ENCODE measurements at regions not wholly inside any gene's neighbourhood (a gene's known extent, or its start where the extent isn't known, plus 50 kb on each side); places are given as distances from the start of the nearest gene placed in this dataset.

DNA sequence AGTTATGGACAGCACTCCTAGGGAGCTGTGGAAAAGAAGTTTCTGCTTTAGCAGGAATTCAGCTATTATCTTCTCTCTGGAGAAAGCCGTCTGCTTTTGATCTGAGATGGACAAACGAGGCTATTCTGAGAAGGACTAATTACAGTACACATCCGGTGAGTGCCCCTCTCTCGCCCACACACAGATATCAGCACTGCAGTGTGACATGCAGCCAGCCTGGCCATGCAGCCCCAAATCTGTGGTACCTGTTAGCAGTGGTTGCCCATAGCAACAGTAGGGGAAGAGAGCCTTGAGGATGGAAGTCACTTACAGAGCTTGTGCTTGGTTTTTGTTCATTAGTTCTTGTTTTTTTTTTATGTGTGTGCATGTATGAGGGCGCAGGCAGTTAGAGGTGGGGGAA lies 73.9 kb upstream of the TRIB2 start:
- POLR2A ChIA-PET = no interaction called here
- H3K4me3 ChIP-seq = no peak overlapping the region
- no peak overlapping the region for H3K27ac ChIP-seq
- no peak for ATAC-seq
- no peak for DNase-seq (ENCODE audit: low read depth in 1 of 2, low spot score in 1 of 2)
- no peak for TF ChIP-seq NFE2L2 (conservative IDR thresholded peaks at IDR 0.05; ENCODE audit: low read length)
- TF ChIP-seq JUN (IDR thresholded peaks at IDR 0.05) = no peak
- TF ChIP-seq ZC3H11A (IDR thresholded peaks at IDR 0.05) = no peak
- TF ChIP-seq, protein P1, sequence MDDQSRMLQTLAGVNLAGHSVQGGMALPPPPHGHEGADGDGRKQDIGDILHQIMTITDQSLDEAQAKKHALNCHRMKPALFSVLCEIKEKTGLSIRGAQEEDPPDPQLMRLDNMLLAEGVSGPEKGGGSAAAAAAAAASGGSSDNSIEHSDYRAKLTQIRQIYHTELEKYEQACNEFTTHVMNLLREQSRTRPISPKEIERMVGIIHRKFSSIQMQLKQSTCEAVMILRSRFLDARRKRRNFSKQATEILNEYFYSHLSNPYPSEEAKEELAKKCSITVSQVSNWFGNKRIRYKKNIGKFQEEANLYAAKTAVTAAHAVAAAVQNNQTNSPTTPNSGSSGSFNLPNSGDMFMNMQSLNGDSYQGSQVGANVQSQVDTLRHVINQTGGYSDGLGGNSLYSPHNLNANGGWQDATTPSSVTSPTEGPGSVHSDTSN (IDR thresholded peaks at IDR 0.05) = no peak
- TF ChIP-seq CHD4 (IDR thresholded peaks at IDR 0.05; ENCODE audit: borderline replicate concordance) = no peak
- TF ChIP-seq POLR2AphosphoS2 (conservative IDR thresholded peaks at IDR 0.05; ENCODE audit: low read length) = no peak
- no peaks in the 10 kb centered on the region for H3K9me3 ChIP-seq
- WGBS (ENCODE audit: missing lambda C conversion rate) = 2% methylated on average over 5 of the region's 5 CpGs
- CTCF ChIA-PET = no interaction called here
- no peak for FAIRE-seq
- no peaks in the 10 kb centered on the region for H3K4me1 ChIP-seq
- H3K4me2 ChIP-seq = no peak overlapping the region

DNA sequence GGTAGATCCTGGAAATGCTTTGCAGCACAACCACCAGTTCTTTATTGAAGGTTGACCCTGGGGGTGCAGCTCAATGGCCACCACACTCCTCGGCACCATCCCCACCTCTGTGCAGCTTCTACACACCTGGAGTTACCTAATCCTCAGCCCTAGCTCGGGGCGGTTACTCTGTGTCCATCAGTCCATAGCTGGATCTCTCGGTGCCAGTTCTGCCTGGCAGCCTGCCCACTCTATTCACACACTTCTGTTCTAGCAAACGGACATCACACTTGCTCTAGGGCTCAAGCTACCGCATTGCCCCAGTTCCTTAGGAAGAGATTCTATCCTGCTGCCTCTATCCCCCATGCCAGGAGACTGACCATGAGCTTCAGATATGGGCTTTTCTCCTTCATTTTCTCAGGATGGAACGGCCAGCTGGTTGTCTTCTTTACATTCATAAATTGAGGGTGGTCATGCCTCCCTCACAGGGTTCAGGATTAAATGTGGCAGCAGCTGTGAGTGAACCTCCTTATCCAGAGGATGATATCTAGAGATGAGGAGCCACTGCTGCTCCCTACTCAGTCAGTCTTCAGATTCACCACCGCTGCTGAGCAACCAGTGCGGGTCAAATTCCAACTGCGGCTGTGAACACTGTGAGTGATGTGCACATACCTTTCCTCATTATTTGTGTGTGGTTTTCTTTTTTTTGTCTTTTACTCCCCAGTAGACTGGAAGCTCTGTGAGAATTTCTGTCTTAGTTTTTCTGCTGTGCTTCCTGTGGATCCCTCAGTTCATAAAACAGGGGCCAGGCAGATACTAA lies 66.9 kb upstream of the TRIB2 start:
- POLR2A ChIA-PET = no interaction called here
- no peak for TF ChIP-seq SMC3 (IDR thresholded peaks at IDR 0.05)
- no peak for TF ChIP-seq BHLHE40 (IDR thresholded peaks at IDR 0.05; ENCODE audit: low read depth, low read length)
- TF ChIP-seq, protein P2, sequence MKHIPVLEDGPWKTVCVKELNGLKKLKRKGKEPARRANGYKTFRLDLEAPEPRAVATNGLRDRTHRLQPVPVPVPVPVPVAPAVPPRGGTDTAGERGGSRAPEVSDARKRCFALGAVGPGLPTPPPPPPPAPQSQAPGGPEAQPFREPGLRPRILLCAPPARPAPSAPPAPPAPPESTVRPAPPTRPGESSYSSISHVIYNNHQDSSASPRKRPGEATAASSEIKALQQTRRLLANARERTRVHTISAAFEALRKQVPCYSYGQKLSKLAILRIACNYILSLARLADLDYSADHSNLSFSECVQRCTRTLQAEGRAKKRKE (CRISPR knock-in tag; IDR thresholded peaks at IDR 0.05; ENCODE audit: low read depth) = no peak
- TF ChIP-seq, protein P3, sequence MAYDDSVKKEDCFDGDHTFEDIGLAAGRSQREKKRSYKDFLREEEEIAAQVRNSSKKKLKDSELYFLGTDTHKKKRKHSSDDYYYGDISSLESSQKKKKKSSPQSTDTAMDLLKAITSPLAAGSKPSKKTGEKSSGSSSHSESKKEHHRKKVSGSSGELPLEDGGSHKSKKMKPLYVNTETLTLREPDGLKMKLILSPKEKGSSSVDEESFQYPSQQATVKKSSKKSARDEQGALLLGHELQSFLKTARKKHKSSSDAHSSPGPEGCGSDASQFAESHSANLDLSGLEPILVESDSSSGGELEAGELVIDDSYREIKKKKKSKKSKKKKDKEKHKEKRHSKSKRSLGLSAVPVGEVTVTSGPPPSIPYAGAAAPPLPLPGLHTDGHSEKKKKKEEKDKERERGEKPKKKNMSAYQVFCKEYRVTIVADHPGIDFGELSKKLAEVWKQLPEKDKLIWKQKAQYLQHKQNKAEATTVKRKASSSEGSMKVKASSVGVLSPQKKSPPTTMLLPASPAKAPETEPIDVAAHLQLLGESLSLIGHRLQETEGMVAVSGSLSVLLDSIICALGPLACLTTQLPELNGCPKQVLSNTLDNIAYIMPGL (CRISPR knock-in tag; IDR thresholded peaks at IDR 0.05; ENCODE audit: borderline replicate concordance) = no peak
- TF ChIP-seq CBX2 (IDR thresholded peaks at IDR 0.05; ENCODE audit: borderline replicate concordance, low read depth) = no peak
- no peak for TF ChIP-seq CHD4 (IDR thresholded peaks at IDR 0.05; ENCODE audit: borderline replicate concordance)
- TF ChIP-seq NPAS2 (CRISPR knock-in tag; IDR thresholded peaks at IDR 0.05; ENCODE audit: borderline replicate concordance) = no peak
- no peak for TF ChIP-seq TFCP2L1 (CRISPR knock-in tag; IDR thresholded peaks at IDR 0.05)
- TF ChIP-seq, protein P4, sequence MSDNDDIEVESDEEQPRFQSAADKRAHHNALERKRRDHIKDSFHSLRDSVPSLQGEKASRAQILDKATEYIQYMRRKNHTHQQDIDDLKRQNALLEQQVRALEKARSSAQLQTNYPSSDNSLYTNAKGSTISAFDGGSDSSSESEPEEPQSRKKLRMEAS (IDR thresholded peaks at IDR 0.05) = no peak
- H3K4me1 ChIP-seq = no peaks in the 10 kb centered on the region
- H3K9me3 ChIP-seq = no peaks in the 10 kb centered on the region
- WGBS (ENCODE audit: missing lambda C conversion rate) = 17% methylated on average over 10 of the region's 10 CpGs
- H3K4me3 ChIP-seq = no peak overlapping the region
- FAIRE-seq = no peak
- H3K4me2 ChIP-seq = no peak overlapping the region
- CTCF ChIA-PET = interaction anchor here (1.8 kb wide), 1 partner anchor 67 kb away, joined by 6 read pairs; the partner anchor contains the start of gene TRIB2
- H3K27ac ChIP-seq = no peak overlapping the region
- ATAC-seq = no peak
- DNase-seq (ENCODE audit: low read depth in 1 of 2, low spot score in 1 of 2) = no peak

DNA sequence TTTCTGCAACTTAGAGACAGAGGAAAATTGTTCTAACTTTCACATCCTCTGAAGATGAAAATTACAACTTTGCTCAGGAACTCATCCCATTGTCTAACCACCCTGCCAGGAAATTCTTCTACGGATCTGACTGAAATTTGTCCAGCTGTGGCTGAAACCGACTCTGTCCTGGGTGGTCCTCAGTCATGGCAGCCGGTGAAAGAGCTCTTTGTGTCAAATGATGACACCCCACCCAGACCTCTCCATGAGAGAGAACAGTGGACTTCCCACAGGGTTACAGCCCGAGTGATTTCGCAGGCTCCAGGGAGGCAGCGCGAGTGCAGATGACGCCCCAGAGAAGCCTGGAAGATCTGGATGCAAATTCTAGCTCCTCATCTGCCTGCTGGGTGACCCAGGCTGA lies 65.1 kb upstream of the TRIB2 start:
- H3K9me3 ChIP-seq = no peaks in the 10 kb centered on the region
- no peaks in the 10 kb centered on the region for H3K4me1 ChIP-seq
- no peak overlapping the region for H3K4me3 ChIP-seq
- 31% methylated on average over 8 of the region's 8 CpGs for WGBS (ENCODE audit: missing lambda C conversion rate)
- CTCF ChIA-PET = interaction anchor here (0.6 kb wide), 1 partner anchor 304 kb away, joined by 3 read pairs; no protein-coding TSS in a partner anchor
- H3K27ac ChIP-seq = no peak overlapping the region
- ATAC-seq (no peak), DNase-seq (ENCODE audit: low read depth in 1 of 2, low spot score in 1 of 2) (no peak), FAIRE-seq (no peak)
- POLR2A ChIA-PET = interaction anchor here (0.7 kb wide), 1 partner anchor 28 kb away, joined by 3 read pairs; no protein-coding TSS in a partner anchor
- no peak overlapping the region for H3K4me2 ChIP-seq
- TF ChIP-seq KDM1A (IDR thresholded peaks at IDR 0.05; ENCODE audit: low read depth) (no peak), POLR2A (IDR thresholded peaks at IDR 0.05; ENCODE audit: low read length) (no peak), CHD4 (IDR thresholded peaks at IDR 0.05; ENCODE audit: borderline replicate concordance) (no peak), CBX2 (IDR thresholded peaks at IDR 0.05; ENCODE audit: borderline replicate concordance, low read depth) (no peak), ZNF302 (CRISPR knock-in tag; IDR thresholded peaks at IDR 0.05) (no peak), TFCP2L1 (CRISPR knock-in tag; IDR thresholded peaks at IDR 0.05) (no peak), CEBPB (IDR thresholded peaks at IDR 0.05) (no peak), NPAS2 (CRISPR knock-in tag; IDR thresholded peaks at IDR 0.05; ENCODE audit: borderline replicate concordance) (no peak), RARB (CRISPR knock-in tag; IDR thresholded peaks at IDR 0.05) (no peak), MYC (IDR thresholded peaks at IDR 0.05; ENCODE audit: borderline replicate concordance, low read length) (no peak), RCOR1 (IDR thresholded peaks at IDR 0.05; ENCODE audit: low read depth, low read length) (no peak), HOXB5 (CRISPR knock-in tag; IDR thresholded peaks at IDR 0.05) (no peak)
- TF ChIP-seq, protein P5, sequence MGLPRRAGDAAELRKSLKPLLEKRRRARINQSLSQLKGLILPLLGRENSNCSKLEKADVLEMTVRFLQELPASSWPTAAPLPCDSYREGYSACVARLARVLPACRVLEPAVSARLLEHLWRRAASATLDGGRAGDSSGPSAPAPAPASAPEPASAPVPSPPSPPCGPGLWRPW (IDR thresholded peaks at IDR 0.05) = no peak
- TF ChIP-seq, protein P3 (CRISPR knock-in tag; IDR thresholded peaks at IDR 0.05; ENCODE audit: borderline replicate concordance) = no peak
- TF ChIP-seq, protein P1 (IDR thresholded peaks at IDR 0.05) = no peak
- TF ChIP-seq, protein P2 (CRISPR knock-in tag; IDR thresholded peaks at IDR 0.05; ENCODE audit: low read depth) = no peak

All from A549 (cell line).